Glomerular visceral epithelial cell (primary cell): ENCODE measurements at regions not wholly inside any gene's neighbourhood (a gene's known extent, or its start where the extent isn't known, plus 50 kb on each side); places are given as distances from the start of the nearest gene placed in this dataset.
A peak's percentile ranks its signal among the peaks of the same experiment; 100 is the strongest.

Experiments used
- DNase-seq: peaks from one replicate; pipeline ENCODE4 v3.0.0-alpha.2; 2016; ENCODE audit errors: extremely low spot score

GRCh38 chr11:87429996-87430395, 392.3 kb downstream of the TMEM135 start:
- DNase-seq, result no peak

DNA sequence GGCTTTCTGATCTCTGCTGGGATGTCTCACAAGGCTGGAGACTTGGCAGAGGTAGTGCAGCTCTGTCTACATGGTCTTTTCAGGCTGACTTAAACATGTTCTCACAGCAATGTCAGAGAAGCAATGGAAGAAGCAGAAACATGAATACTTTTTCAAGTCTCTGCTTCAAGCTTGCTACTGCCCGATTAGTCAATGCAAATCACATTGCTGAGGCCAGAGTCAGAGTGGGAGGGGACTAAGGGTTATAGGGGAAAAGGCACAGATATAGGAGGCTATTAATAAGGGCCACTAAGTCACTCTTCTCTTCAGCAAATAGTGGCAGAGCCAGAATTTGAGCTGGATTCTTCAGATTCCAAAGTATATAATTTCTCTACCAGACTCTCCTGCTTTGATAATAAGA, 390.5 kb downstream of the TMEM135 start:
- DNase-seq, result no peak

DNA sequence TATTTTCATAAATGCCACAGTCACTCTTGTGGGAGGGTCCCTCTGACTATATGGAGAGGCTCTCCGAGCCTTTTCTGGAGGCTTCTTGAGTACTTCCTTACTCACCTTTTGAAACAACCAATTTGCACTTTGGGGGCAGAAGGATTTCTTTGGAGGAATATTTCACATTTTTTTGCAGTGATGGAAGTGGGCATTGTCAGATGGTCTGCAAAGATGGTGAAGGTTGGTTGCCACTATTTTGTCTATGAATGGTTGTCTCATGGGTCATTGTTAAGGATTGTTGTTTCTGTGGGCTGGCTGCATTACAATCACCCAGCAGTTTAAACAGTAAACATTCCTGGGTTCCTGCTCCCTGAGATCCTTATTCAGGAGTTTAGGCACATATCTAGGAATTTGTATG, 388.2 kb downstream of the TMEM135 start:
- DNase-seq, result peak; percentile 35

DNA sequence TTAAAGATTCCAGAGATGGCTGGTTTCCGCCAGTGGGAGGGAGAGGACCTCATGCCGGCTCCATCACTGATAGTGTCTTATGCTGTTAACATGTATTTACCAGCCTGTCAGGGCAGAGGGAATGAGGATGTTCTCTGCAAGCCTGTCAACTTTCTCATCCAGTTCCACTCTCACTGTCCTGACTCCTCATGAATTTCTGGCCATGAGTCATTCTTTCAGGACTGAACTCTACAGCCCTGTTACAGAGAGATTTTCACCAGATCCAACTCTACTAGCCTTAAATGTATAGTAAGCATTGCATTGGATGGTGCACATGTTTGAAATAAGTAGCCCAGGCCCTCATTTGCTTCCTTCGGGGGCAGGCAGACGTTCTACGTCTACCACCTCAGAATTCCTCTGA, 387.7 kb downstream of the TMEM135 start:
- peak; percentile 8 for DNase-seq

DNA sequence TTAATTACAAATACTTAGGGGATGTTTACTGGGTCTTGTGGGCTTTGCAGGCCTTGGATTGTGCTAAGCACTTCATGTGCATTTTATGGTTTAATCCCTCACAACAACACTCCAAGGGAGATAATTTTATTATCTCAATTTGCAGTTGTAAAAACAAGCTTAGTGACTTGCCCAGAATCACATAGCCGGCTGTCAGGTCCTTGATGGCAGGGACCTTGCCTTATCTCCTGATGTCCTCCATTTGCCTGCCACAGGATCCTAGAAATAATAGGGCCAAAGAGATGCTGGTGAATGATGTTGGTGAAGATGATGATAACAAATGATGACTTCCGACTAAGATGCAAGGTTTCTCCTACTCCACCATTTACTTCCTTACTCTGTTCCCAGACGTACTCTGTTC, 385.4 kb downstream of the TMEM135 start:
- DNase-seq, result no peak

DNA sequence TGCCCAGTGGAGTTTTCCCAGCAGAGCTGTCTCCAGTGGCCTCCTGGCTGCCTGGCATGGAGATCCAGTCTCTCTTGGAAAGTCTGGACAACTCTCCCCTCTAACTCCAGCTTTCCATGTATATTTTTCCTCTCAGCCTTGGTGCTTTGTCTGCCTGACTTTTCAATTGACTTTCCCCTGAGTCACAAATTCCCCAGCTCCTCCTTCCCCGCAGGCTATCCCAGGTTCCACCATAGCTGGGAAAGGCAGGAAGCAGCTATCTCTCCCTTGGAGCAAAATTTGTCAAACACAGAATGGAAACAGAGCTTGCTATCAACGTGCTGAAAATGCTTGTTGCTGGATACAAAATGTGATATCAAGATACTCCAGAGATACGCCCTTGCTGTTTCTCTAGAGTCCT, 384.8 kb downstream of the TMEM135 start:
- DNase-seq, result no peak

- DNase-seq, result peak; percentile 72
Observed at GRCh38 chr11:87421422-87421821, 383.7 kb downstream of the TMEM135 start.

- DNase-seq, result no peak
Observed at GRCh38 chr11:87417951-87418350, 380.2 kb downstream of the TMEM135 start.

- DNase-seq, result no peak
Observed at GRCh38 chr11:87405843-87406242, 368.1 kb downstream of the TMEM135 start.

GRCh38 chr11:87405356-87405755, 367.6 kb downstream of the TMEM135 start:
- DNase-seq, result no peak

DNA sequence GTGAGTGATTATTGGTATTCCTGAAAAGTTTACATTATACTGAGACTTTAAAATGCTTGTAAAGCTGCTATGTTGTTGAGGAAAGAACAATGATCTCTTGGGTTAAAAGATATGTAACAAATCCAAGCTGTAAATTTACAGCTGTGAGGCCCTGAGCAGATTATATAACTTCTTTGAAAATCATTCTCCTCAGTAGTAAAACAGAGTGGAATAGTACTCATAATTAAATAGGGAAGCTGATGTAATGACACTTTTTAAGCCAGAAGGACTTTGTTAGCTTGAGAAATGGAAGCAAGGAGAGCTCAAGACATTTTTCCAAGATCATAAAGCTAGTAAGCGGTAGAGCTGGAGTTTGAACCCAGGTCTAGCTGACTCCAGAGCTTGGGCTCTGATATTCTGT, 363.9 kb downstream of the TMEM135 start:
- DNase-seq, result no peak

DNA sequence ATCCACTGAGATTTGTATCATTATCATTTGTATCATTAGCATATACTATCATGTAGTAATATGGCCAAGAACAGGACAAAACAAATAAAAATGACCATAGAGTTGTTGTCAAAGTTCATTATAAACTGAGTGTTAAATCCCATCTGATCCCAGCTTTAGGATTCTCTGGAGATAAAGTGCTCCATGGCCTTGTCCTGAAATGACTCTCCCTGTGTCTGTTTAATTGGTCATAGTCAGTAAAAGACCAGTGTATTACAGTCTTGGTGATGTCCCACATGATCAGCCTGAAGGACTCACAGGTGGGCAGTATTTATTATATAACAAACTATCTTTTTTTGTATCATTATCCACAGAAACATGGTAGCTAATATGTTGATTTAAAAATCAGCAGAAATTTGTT, 361.6 kb downstream of the TMEM135 start:
- DNase-seq, result no peak

DNA sequence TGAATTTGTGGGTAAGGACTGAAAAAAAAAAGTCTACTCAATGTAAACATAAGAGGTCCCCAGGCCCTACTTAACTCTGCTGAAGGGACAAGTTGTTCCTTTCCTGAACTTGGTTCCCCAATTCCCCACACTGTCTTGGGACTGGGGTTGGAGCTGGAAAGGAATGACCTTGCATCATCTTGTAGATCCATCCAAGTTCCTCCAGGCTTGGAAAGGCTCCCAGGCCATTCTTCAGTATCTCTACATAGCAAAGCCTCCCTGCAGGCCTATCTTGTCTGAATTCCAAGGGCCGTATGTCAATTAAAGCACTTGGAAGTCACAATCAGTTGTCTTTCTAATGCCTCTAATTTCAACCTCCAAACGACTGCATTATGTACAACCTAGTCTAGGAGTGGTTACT, 361.2 kb downstream of the TMEM135 start:
- DNase-seq, result no peak

DNA sequence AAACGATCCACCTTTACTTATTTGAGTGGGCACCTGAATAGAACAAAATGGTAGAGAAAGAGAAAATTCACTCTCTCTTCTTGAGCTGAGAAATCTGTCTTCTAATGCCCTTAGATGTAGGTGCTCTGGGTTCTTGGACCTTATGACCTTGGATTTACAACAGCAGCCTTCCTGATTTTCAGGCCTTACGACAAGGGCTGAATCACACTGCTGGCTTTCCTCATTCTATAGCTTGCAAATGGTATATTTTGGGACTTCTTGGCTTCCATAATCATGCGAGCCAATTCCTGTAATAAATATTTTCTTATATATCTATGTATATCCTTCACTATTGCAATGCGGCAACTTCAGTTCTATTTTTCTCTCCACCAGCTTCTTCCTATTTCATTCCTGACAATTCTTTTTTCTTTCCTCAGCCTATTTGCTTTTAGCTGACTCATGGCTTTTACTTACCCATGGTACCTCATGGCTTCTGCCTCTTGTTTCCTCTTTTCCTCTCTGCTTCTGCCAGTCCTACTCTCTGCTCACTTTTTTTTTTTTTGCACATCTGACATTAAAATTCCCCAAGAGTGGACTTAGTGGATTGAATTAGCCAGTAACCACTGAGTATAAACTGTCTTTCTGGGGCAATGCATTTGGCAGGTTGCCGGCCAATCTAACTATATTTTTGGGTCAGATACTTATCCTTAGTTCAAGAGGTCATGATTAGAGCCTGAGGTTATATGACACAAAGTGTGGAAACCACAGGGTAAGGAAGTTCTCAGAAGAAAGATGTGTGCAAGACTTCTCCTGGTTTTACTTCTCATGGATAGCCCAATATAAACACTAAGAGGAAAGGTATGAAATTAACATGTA, 359.5 kb downstream of the TMEM135 start:
- no peak for DNase-seq

GRCh38 chr11:87394924-87395323, 357.2 kb downstream of the TMEM135 start:
- DNase-seq, result no peak

DNA sequence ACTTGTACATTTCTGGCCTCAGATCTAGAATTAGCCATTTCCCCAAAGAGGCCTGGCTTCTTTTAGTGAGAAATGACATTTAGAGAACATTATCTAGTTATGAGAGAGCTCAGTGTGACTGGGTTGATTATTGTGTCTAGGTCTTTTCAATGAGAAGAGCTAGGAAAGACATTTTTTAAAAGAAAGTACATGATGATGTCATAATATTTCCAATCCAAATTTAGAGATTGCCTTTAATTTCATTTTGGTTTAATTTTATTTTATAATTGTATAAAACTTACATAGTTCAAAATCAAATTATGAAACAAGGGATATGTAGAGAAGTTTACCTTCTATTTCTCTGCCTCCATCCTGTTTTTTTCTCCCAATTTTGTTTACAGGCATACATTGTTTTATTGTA, 354.9 kb downstream of the TMEM135 start:
- DNase-seq, result no peak

GRCh38 chr11:87391496-87391895, 353.8 kb downstream of the TMEM135 start:
- no peak for DNase-seq

DNA sequence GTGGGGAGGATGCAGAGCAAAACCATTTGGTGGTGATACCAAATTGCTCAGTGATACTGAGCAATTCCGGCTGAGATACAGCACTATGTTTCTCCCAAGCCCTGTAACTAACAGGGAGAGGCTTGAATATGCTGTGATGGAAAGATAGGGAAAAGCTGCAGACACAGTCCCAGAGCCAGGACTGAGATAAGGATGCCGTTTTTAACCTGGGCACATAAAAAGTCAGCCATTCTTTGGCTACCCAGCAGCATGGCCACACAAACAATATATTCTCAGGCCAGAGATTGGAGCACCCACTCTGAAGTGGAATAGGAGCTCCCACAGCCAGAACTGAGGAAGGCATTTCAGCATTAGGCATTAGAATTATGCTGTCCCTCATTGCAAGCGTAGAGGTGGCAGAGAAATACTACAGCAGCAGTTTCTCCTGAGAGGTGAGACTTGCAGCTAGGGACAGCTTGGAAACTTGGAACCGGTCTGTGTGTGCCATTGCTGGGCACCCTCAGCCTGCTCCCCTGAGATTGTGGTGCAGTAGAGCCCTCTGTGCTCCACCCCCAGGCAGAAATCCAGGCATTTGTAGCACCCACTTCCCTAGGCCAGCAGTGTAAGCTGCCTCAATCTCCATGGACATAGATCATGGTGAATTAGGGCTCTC, 346.5 kb downstream of the TMEM135 start:
- DNase-seq, result no peak

- DNase-seq, result no peak
Observed at GRCh38 chr11:87374038-87374807, 336.5 kb downstream of the TMEM135 start.
